ENCODE measurements at regions not wholly inside any gene's neighbourhood (a gene's known extent, or its start where the extent isn't known, plus 50 kb on each side); places are given as distances from the start of the nearest gene placed in this dataset.

DNA sequence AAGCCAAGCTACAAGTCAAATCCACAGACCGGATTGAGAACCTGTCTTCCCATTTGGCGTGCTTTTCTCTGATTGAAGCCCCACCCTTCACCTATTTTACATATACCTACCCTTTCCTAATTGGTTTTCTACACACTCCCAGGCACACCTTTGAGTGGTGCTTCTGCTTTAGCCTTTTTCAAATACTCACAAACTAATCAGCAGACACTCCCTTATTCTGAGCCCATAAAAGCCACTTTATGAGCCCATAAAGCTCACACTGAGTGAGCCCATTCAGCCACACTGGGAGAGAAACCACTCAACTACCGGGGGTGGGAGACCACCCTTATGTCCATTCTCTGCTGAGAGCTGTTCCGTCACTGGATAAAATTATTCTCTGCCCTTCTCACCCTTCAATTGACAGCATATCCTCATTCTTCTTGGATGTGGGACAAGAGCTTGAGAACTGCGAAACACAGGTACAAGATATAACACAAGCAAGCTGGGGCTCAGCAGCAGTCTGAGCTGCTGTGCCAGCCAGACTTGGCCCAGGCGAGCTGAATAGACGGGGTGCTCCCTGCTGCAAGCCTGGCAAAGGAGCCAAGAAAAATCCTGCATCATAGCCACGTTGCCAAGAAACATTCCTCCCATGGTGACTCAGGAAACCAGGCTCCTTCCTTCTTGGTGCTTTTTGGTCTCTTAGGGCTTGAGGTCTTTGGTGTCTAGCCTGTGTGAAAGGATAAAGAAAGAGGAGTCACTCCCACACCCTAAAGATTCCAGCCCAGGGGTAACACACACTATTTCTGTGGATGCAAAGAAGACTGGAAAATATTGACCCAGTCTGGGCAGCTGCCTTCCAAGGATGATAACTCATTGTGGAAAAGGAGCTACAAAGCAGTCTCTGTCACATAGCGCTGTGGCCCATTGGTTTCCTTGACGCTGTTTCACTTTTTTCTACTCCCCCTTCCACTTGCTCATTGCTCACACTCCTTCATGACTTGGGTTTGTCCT lies 609.7 kb downstream of the MCTP2 start:
- H3K27ac ChIP-seq (ENCODE audit: low read length) = no peak overlapping the region
- H3K4me2 ChIP-seq (ENCODE audit: low read depth, low read length) = no peak overlapping the region
- no peaks in the 10 kb centered on the region for H3K4me1 ChIP-seq (ENCODE audit: low read length)
- H3K9ac ChIP-seq (ENCODE audit: low read length) = no peak overlapping the region
- H3K4me3 ChIP-seq (ENCODE audit: low read length) = no peak overlapping the region
- no peaks in the 10 kb centered on the region for H3F3A ChIP-seq (ENCODE audit: insufficient read depth, low read length)
- H3K9me3 ChIP-seq (replicated peaks; ENCODE audit: insufficient read depth, low read length) = no peaks in the 10 kb centered on the region
- no peaks in the 10 kb centered on the region for H3K36me3 ChIP-seq (replicated peaks; ENCODE audit: insufficient read depth, low read length)
- H2AFZ ChIP-seq (ENCODE audit: low read length) = no peak overlapping the region
- H4K20me1 ChIP-seq (ENCODE audit: insufficient read depth, low read length) = no peaks in the 10 kb centered on the region
- no peak for DNase-seq
- H3K27me3 ChIP-seq (replicated peaks; ENCODE audit: insufficient read depth, low read length) = no peaks in the 10 kb centered on the region
- TF ChIP-seq, protein P1, sequence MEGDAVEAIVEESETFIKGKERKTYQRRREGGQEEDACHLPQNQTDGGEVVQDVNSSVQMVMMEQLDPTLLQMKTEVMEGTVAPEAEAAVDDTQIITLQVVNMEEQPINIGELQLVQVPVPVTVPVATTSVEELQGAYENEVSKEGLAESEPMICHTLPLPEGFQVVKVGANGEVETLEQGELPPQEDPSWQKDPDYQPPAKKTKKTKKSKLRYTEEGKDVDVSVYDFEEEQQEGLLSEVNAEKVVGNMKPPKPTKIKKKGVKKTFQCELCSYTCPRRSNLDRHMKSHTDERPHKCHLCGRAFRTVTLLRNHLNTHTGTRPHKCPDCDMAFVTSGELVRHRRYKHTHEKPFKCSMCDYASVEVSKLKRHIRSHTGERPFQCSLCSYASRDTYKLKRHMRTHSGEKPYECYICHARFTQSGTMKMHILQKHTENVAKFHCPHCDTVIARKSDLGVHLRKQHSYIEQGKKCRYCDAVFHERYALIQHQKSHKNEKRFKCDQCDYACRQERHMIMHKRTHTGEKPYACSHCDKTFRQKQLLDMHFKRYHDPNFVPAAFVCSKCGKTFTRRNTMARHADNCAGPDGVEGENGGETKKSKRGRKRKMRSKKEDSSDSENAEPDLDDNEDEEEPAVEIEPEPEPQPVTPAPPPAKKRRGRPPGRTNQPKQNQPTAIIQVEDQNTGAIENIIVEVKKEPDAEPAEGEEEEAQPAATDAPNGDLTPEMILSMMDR (IDR thresholded peaks at IDR 0.05; ENCODE audit: low read length) = no peak
- TF ChIP-seq EZH2 (optimal IDR thresholded peaks at IDR 0.05; ENCODE audit: low read depth, low read length) (no peak), EZH2phosphoT487 (IDR thresholded peaks at IDR 0.05; ENCODE audit: low read length) (no peak)
- H3K9me2 ChIP-seq (replicated peaks; ENCODE audit: insufficient read depth, low read length) = no peaks in the 10 kb centered on the region
- no peaks in the 10 kb centered on the region for H3K79me2 ChIP-seq (ENCODE audit: low read length)

DNA sequence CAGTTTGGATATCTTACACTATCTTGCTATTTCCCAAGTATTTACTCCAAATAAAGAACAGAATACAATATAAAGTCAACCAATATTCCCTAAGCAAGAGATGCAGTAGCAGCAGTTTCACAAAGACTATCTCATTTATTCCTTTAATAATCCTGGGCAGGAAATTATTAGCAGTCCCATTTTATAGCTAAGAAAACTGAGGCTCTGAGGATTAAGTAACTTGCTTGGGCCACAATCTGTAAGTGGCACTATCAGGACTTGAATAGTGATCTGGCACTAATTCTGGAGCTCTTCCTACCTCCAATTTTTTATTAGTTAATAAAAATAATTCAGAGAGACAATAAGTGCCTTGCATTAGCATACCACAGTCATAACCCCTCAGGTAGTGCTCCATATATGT lies 611.7 kb downstream of the MCTP2 start:
- Histone ChIP-seq H2AFZ (ENCODE audit: low read length) (no peak overlapping the region), H4K20me1 (ENCODE audit: insufficient read depth, low read length) (no peaks in the 10 kb centered on the region), H3K79me2 (ENCODE audit: low read length) (no peaks in the 10 kb centered on the region), H3K4me3 (ENCODE audit: low read length) (no peak overlapping the region), H3K9me3 (replicated peaks; ENCODE audit: insufficient read depth, low read length) (no peaks in the 10 kb centered on the region), H3F3A (ENCODE audit: insufficient read depth, low read length) (no peaks in the 10 kb centered on the region), H3K36me3 (replicated peaks; ENCODE audit: insufficient read depth, low read length) (no peaks in the 10 kb centered on the region), H3K4me2 (ENCODE audit: low read depth, low read length) (no peak overlapping the region), H3K9me2 (replicated peaks; ENCODE audit: insufficient read depth, low read length) (no peaks in the 10 kb centered on the region), H3K9ac (ENCODE audit: low read length) (no peak overlapping the region), H3K27me3 (replicated peaks; ENCODE audit: insufficient read depth, low read length) (no peaks in the 10 kb centered on the region), H3K4me1 (ENCODE audit: low read length) (no peaks in the 10 kb centered on the region), H3K27ac (ENCODE audit: low read length) (no peak overlapping the region)
- DNase-seq = no peak
- TF ChIP-seq, protein P1 (IDR thresholded peaks at IDR 0.05; ENCODE audit: low read length) = no peak
- TF ChIP-seq EZH2phosphoT487 (IDR thresholded peaks at IDR 0.05; ENCODE audit: low read length) (no peak), EZH2 (optimal IDR thresholded peaks at IDR 0.05; ENCODE audit: low read depth, low read length) (no peak)

DNA sequence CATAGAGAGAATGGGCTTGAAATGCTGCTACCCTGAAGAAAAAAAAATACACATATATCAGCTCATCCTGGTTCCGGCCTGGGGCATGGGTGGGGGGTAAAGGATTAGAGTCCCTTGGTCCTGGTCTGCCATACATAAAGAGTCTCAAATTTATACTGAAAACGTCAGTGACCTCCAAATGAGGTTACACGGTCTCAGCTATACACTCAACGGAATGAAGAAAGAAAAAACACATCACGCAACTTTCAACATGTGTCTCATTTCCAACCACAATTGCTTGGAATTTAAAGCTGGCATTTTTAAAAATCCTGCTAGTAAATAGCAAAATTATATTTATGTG lies 612.8 kb downstream of the MCTP2 start:
- no peak overlapping the region for H3K4me3 ChIP-seq (ENCODE audit: low read length)
- H3K9me3 ChIP-seq (replicated peaks; ENCODE audit: insufficient read depth, low read length) = no peaks in the 10 kb centered on the region
- no peak overlapping the region for H3K4me2 ChIP-seq (ENCODE audit: low read depth, low read length)
- no peaks in the 10 kb centered on the region for H3K36me3 ChIP-seq (replicated peaks; ENCODE audit: insufficient read depth, low read length)
- no peaks in the 10 kb centered on the region for H3K9me2 ChIP-seq (replicated peaks; ENCODE audit: insufficient read depth, low read length)
- no peak for DNase-seq
- H3F3A ChIP-seq (ENCODE audit: insufficient read depth, low read length) = no peaks in the 10 kb centered on the region
- H3K79me2 ChIP-seq (ENCODE audit: low read length) = no peaks in the 10 kb centered on the region
- no peaks in the 10 kb centered on the region for H3K4me1 ChIP-seq (ENCODE audit: low read length)
- TF ChIP-seq EZH2 (optimal IDR thresholded peaks at IDR 0.05; ENCODE audit: low read depth, low read length) (no peak), EZH2phosphoT487 (IDR thresholded peaks at IDR 0.05; ENCODE audit: low read length) (no peak)
- TF ChIP-seq, protein P1 (IDR thresholded peaks at IDR 0.05; ENCODE audit: low read length) = no peak
- H3K9ac ChIP-seq (ENCODE audit: low read length) = no peak overlapping the region
- H3K27ac ChIP-seq (ENCODE audit: low read length) = no peak overlapping the region
- no peaks in the 10 kb centered on the region for H3K27me3 ChIP-seq (replicated peaks; ENCODE audit: insufficient read depth, low read length)
- H4K20me1 ChIP-seq (ENCODE audit: insufficient read depth, low read length) = no peaks in the 10 kb centered on the region
- H2AFZ ChIP-seq (ENCODE audit: low read length) = no peak overlapping the region

Measured in MM.1S (cell line).